PC-3 (cell line): ENCODE measurements at regions not wholly inside any gene's neighbourhood (a gene's known extent, or its start where the extent isn't known, plus 50 kb on each side); places are given as distances from the start of the nearest gene placed in this dataset.

Experiments
- ATAC-seq: fragments of 200-7000 bp; cut with Tn5 transposase; 2 replicates; pipeline ENCODE4 v1.9.1; 2020; ENCODE audit warnings: mild to moderate bottlenecking, moderate library complexity
- BruUV-seq: library from RNA; stranded (reverse); fragments of 400-500 nt; replicated peaks from 2 replicates; lab custom pipeline; 2021; lab: Mats Ljungman, UMichigan
- CTCF ChIA-PET: fragments of 300-600 bp; sonication (Branson Sonifier 250); formaldehyde crosslinking; loops from one replicate; lab custom pipeline; 2022; ENCODE audit warnings: antibody characterized with exemption; lab: Charles Lee
- POLR2A ChIA-PET: fragments of 300-600 bp; sonication (Branson Sonifier 250); formaldehyde crosslinking; loops from one replicate; lab custom pipeline; 2022; ENCODE audit warnings: antibody characterized with exemption; ENCODE audit not compliant: unreplicated experiment; lab: Charles Lee
- DNase-seq: peaks from one replicate; pipeline ENCODE4 v3.0.0-alpha.2; 2015
- H2AFZ ChIP-seq: fragments of 300-600 bp; sonication (generic); 2 replicates; pipeline ENCODE4 v1.6.0; 2016; ENCODE audit warnings: antibody characterized with exemption, low read length
- H3F3A ChIP-seq: fragments of 300-600 bp; sonication (generic); one replicate; pipeline ENCODE4 v1.6.0; 2017; ENCODE audit warnings: antibody characterized with exemption, low read length, control low read depth, mild to moderate bottlenecking; ENCODE audit not compliant: unreplicated experiment
- H3K27ac ChIP-seq: fragments of 300-600 bp; sonication (generic); 2 replicates; pipeline ENCODE4 v1.5.1; 2016; ENCODE audit warnings: mild to moderate bottlenecking, low read length
- H3K27me3 ChIP-seq: fragments of 300-600 bp; sonication (generic); 2 replicates; pipeline ENCODE4 v1.6.1; 2016; ENCODE audit warnings: low read length, mixed read lengths
- H3K36me3 ChIP-seq: fragments of 300-600 bp; sonication (generic); 2 replicates; pipeline ENCODE4 v1.6.1; 2016; ENCODE audit warnings: low read depth, mixed run types, low read length, mixed read lengths
- H3K4me1 ChIP-seq: fragments of 300-600 bp; sonication (generic); 2 replicates; pipeline ENCODE4 v1.5.1; 2016; ENCODE audit warnings: low read length; ENCODE audit not compliant: insufficient read depth
- H3K4me2 ChIP-seq: fragments of 300-600 bp; sonication (generic); 2 replicates; pipeline ENCODE4 v1.6.0; 2016; ENCODE audit warnings: low read length
- H3K4me3 ChIP-seq: fragments of 300-600 bp; sonication (generic); 2 replicates; pipeline ENCODE4 v1.5.1; 2016; ENCODE audit warnings: mild to moderate bottlenecking, low read length, mixed read lengths
- H3K79me2 ChIP-seq: fragments of 300-600 bp; sonication (generic); 2 replicates; pipeline ENCODE4 v1.6.1; 2017; ENCODE audit warnings: low read length, mixed read lengths
- H3K9ac ChIP-seq: fragments of 300-600 bp; sonication (generic); 2 replicates; pipeline ENCODE4 v1.6.0; 2016; ENCODE audit warnings: mild to moderate bottlenecking, low read length
- H3K9me2 ChIP-seq: fragments of 300-600 bp; sonication (generic); replicated peaks from 2 replicates; pipeline ENCODE4 v1.6.1; 2016; ENCODE audit warnings: mixed run types, low read length, mixed read lengths
- H3K9me3 ChIP-seq: fragments of 300-600 bp; sonication (generic); 2 replicates; pipeline ENCODE4 v1.6.1; 2016; ENCODE audit warnings: low read length, mixed read lengths
- H4K20me1 ChIP-seq: fragments of 300-600 bp; sonication (generic); 2 replicates; pipeline ENCODE4 v1.6.1; 2016; ENCODE audit warnings: low read length, mixed read lengths
- CTCF ChIP-seq: fragments of 300-600 bp; sonication (generic); conservative IDR thresholded peaks from 2 replicates; pipeline ENCODE4 v1.5.1; 2017; ENCODE audit warnings: antibody characterized with exemption, low read depth, mild to moderate bottlenecking, low read length
- EZH2 ChIP-seq: fragments of 300-600 bp; sonication (generic); IDR thresholded peaks from one replicate; pipeline ENCODE4 v1.6.1; 2017; ENCODE audit warnings: antibody characterized with exemption, mild to moderate bottlenecking, low read length; ENCODE audit not compliant: unreplicated experiment
- EZH2phosphoT487 ChIP-seq: fragments of 300-600 bp; sonication (generic); IDR thresholded peaks from 2 replicates; pipeline ENCODE4 v1.6.1; 2018; ENCODE audit warnings: mild to moderate bottlenecking, antibody characterized with exemption, low read length, borderline replicate concordance
- intact Hi-C: fragments of 100-400 bp; cut with micrococcal nuclease; formaldehyde crosslinking; loops from 2 replicates; pipeline ENCODE4 v1.9.0; 2023

- DNase-seq (no peak), ATAC-seq (no peak)
- BruUV-seq = no TSS peak
- H3K4me2 ChIP-seq = no peak overlapping the region
- no peak overlapping the region for H3K4me3 ChIP-seq
- H3K79me2 ChIP-seq = no peaks in the 10 kb centered on the region
- H3K27ac ChIP-seq = no peak overlapping the region
- H3K9me3 ChIP-seq = no peaks in the 10 kb centered on the region
- TF ChIP-seq CTCF (no peak), EZH2phosphoT487 (no peak), EZH2 (no peak)
- H3F3A ChIP-seq = no peaks in the 10 kb centered on the region
- intact Hi-C loops = no loop called here
- H4K20me1 ChIP-seq = no peaks in the 10 kb centered on the region
- no peaks in the 10 kb centered on the region for H3K27me3 ChIP-seq
- H3K9ac ChIP-seq = no peak overlapping the region
- H2AFZ ChIP-seq = no peak overlapping the region
- CTCF ChIA-PET = no interaction called here
- POLR2A ChIA-PET = interaction anchor here (0.5 kb wide), 1 partner anchor 562 kb away, joined by 8 read pairs; no protein-coding TSS in a partner anchor
- peaks cover 17% of the 10 kb centered on the region for H3K4me1 ChIP-seq
- H3K9me2 ChIP-seq = no peaks in the 10 kb centered on the region
- no peaks in the 10 kb centered on the region for H3K36me3 ChIP-seq
Observed at GRCh38 chr6:6716998-6717763, 128.7 kb downstream of the LY86 start.

- H3K4me2 ChIP-seq = no peak overlapping the region
- H3K79me2 ChIP-seq = no peaks in the 10 kb centered on the region
- no peaks in the 10 kb centered on the region for H3K27me3 ChIP-seq
- ATAC-seq (peak; percentile 56), DNase-seq (no peak)
- no peaks in the 10 kb centered on the region for H3K9me3 ChIP-seq
- H3K36me3 ChIP-seq = no peaks in the 10 kb centered on the region
- TF ChIP-seq EZH2phosphoT487 = no peak
- no peak for TF ChIP-seq CTCF
- no peak for TF ChIP-seq EZH2
- no peaks in the 10 kb centered on the region for H4K20me1 ChIP-seq
- CTCF ChIA-PET = no interaction called here
- no peak overlapping the region for H3K9ac ChIP-seq
- intact Hi-C loops = no loop called here
- peak overlapping the region; percentile 54 for H2AFZ ChIP-seq
- no peak overlapping the region for H3K4me3 ChIP-seq
- H3K9me2 ChIP-seq = no peaks in the 10 kb centered on the region
- POLR2A ChIA-PET = no interaction called here
- no peaks in the 10 kb centered on the region for H3F3A ChIP-seq
- no peak overlapping the region for H3K27ac ChIP-seq
- peaks cover 9% of the 10 kb centered on the region for H3K4me1 ChIP-seq
- no TSS peak for BruUV-seq
Observed at GRCh38 chr6:6717953-6718352, 129.4 kb downstream of the LY86 start.

- DNase-seq = no peak
- no TSS peak for BruUV-seq
- POLR2A ChIA-PET = no interaction called here
Observed at GRCh38 chr6:6721606-6722005, 133.1 kb downstream of the LY86 start.

More at GRCh38 chr6:6721606-6722005, 133.1 kb downstream of the LY86 start:
- H3K4me2 ChIP-seq = no peak overlapping the region
- no peak overlapping the region for H3K27ac ChIP-seq
- H3K9me2 ChIP-seq = no peaks in the 10 kb centered on the region
- CTCF ChIA-PET = no interaction called here
- no peaks in the 10 kb centered on the region for H3K9me3 ChIP-seq
- H3K79me2 ChIP-seq = no peaks in the 10 kb centered on the region
- intact Hi-C loops = loop anchor here (5.0 to 10.0 kb wide), 5 partner anchors 44 to 391 kb away; no protein-coding TSS in a partner anchor
- no peak overlapping the region for H3K4me3 ChIP-seq
- H2AFZ ChIP-seq = no peak overlapping the region
- no peak for ATAC-seq
- no peak overlapping the region for H3K9ac ChIP-seq
- no peak for TF ChIP-seq CTCF
- no peaks in the 10 kb centered on the region for H3F3A ChIP-seq
- H3K27me3 ChIP-seq = no peaks in the 10 kb centered on the region
- H3K36me3 ChIP-seq = no peaks in the 10 kb centered on the region
- H3K4me1 ChIP-seq = peaks cover 19% of the 10 kb centered on the region
- H4K20me1 ChIP-seq = no peaks in the 10 kb centered on the region
